Astrocyte (in vitro differentiated cells and primary cell): ENCODE measurements at regions not wholly inside any gene's neighbourhood (a gene's known extent, or its start where the extent isn't known, plus 50 kb on each side); places are given as distances from the start of the nearest gene placed in this dataset.

ENCODE experiments used
- EZH2 ChIP-seq: IDR thresholded peaks from 2 replicates; pipeline ENCODE4 v1.6.1; 2012; ENCODE audit warnings: mild to moderate bottlenecking, low read length, inconsistent platforms; ENCODE audit not compliant: insufficient read depth
- TF ChIP-seq, protein P1 (sequence below): IDR thresholded peaks from 2 replicates; pipeline ENCODE4 v1.5.1; 2011; ENCODE audit warnings: low read depth, mild to moderate bottlenecking, inconsistent platforms, low read length, moderate library complexity; ENCODE audit not compliant: insufficient read depth

DNA sequence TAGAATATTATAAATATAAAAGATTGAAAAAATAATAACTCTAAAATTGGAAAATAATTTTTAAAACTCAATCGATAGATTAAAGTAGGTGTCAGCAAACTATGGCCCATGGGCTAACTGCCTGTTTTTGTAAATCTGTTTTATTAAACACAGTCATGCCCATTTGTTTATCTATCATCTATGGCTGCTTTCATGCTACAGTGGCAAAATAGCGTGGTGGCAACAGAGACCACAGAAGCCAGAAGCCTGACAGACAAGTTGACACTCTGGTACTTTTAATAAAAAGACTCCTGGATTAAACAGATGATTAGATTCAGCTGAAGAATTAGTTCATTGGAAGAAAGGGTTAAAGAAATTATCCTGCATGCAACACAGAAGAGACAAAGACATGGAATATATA, 400.7 kb upstream of the RORB start:
- TF ChIP-seq, protein P1, sequence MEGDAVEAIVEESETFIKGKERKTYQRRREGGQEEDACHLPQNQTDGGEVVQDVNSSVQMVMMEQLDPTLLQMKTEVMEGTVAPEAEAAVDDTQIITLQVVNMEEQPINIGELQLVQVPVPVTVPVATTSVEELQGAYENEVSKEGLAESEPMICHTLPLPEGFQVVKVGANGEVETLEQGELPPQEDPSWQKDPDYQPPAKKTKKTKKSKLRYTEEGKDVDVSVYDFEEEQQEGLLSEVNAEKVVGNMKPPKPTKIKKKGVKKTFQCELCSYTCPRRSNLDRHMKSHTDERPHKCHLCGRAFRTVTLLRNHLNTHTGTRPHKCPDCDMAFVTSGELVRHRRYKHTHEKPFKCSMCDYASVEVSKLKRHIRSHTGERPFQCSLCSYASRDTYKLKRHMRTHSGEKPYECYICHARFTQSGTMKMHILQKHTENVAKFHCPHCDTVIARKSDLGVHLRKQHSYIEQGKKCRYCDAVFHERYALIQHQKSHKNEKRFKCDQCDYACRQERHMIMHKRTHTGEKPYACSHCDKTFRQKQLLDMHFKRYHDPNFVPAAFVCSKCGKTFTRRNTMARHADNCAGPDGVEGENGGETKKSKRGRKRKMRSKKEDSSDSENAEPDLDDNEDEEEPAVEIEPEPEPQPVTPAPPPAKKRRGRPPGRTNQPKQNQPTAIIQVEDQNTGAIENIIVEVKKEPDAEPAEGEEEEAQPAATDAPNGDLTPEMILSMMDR = no peak
- TF ChIP-seq EZH2 = no peak
